Activated effector memory CD4-positive, alpha-beta T cell treated with anti-CD3 and anti-CD28 coated beads, Interleukin-2, amount 50 U/mL, for 16 hours (primary cell): ENCODE measurements at regions not wholly inside any gene's neighbourhood (a gene's known extent, or its start where the extent isn't known, plus 50 kb on each side); places are given as distances from the start of the nearest gene placed in this dataset.

Source experiments
- DNase-seq: peaks from one replicate; pipeline ENCODE4 v3.0.0-alpha.2; 2020

DNA sequence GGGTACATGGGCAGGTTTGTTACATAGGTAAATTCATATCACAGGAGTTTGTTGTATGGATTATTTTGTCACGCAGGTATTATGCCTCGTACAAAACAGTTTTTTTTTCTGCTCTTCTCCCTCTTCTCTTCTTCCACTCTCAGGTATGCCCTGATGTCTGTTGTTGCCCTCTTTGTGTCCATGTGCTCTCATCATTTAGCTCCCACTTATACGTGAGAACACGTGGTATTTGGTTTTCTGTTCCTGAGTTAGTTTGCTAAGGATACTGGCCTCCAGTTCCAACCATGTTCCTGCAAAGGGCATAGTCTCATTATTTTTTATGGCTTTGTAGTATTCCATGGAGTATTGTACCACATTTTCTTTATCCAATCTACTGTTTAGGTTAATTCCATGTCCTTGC is 65.7 kb downstream of the UNC5CL start:
- DNase-seq, result no peak

DNA sequence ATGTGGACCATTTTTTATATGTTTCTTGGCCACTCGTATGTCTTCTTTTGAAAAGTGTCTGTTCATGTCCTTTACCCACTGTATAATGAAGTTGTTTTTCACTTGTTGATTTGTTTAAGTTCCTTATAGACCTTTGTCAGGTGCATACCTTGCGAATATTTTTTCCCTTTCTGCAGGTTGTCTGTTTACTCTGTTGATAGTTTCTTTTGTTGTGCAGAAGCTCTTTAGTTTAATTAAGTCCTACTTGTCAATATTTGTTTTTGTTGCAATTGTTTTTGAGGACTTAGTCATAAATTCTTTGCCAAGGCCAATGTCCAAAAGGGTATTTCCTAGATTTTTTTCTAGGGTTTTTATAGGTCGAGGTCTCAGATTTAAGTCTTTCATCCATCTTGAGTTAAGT is 66.2 kb downstream of the UNC5CL start:
- no peak for DNase-seq

DNA sequence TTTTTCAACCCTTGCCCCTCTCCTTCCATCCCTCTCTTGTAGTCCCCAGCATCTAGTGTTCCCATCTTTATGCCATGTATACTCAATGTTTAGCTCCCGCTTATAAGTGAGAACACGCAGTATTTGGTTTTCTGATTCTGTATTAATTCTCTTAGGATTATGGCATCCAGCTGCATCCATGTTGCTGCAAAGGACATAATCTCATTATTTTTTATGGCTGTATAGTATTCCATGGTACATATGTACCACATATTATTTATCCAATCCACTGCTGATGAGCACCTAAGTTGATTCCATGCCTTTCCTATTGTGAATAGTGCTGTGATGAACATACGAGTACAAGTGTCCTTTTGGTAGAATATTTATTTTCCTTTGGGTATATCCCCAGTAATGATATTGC is 66.8 kb downstream of the UNC5CL start:
- no peak for DNase-seq

DNA sequence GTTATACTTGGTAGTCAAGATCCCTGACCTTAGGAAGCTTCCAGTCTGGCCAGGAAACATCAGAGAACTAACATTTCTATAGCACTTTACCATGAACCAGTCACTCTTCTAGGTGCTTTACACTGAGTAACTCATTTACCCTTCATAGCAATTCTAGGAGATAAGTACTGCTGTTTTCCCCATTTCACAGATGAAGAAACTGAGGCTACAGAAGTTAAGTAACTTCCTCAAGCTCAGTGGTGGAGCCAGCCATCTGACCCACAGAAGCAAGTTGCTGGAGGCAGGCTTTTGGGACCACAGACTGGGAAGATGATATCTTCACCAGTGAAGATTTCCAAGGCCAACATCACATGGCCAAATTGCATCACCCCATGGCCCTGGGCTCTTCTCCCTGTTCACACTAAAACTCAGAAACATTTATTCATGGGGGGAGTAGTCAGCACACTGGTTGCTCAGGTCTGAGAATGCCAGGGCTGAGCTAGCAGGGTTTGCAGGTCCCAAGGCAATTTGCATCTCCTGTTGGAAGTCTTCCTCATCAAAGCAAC is 70.3 kb downstream of the UNC5CL start:
- DNase-seq, result no peak

DNA sequence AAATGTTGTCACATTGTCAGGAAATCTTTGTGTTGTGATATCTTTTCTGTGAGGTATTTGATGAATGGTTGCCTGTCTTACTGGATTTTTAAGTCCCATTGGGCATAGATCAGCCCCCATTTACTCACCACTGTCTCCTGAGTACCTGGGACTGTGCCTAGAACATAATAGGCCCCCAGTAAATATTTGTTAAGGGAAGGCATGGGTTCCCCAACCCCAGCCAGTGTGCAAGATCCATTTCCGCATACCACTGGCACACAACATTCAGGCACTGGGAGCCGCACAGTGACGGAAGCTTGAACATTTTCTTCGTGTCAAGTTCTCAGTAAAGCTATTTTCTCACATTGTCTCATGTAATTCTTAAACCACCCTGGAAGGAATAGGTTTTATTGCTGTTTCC is 72.2 kb downstream of the UNC5CL start:
- DNase-seq, result no peak

DNA sequence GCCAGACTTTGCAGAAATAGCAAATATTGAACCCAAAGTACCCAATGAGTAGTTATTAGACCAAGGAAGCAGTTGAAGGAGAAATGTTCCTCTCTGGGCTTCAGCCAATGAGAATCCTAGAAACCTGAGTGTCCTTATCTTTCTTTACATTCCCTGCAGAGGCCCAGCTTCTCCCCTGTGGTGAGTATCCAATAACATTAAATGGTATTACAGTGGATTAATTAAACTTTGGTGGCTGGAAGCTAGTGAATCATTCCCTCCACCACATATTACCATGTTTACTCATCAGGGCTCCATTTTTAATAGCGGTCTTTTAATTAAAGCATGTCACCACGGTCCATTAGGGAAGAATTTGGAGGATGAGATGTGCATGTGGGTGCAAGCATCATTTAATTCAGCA is 74.0 kb downstream of the UNC5CL start:
- no peak for DNase-seq

DNA sequence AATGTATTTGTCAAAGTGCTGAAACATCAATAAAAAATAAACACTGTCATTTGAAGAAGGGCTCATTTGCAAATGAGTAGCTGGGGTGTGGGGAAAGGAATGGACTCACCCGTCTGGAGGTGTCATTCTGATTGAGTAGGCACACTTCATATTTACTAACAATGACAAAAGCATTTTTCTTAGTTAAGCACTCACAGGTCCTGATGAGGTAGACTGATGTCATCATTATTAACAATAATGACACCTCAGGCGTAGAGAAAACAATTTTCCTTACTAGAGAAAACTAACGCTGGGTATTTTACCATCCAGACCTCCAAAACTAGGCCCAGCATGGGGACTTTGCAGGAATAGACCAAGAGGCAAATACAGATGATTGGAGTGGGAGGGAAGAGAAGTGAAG is 76.0 kb downstream of the UNC5CL start:
- DNase-seq, result no peak

DNA sequence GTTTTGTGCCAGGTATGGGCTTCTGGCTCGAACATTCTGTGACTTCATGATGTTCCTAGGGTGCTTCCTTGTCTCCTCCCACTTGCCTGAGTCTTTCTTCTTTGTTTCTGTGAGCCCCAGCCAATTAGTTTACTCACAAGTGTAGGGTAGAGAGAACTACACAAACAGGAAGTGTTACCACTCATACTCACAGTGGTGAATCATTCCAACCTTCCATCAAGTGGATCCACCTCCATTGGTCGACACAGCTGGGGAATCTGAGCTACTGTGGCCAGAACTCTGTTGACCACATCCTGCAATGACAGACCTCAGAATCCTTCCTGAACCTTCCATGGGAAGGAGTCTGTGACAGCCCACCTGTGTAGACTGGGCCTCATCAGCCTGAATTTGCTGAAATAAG is 76.8 kb downstream of the UNC5CL start:
- DNase-seq, result no peak

DNA sequence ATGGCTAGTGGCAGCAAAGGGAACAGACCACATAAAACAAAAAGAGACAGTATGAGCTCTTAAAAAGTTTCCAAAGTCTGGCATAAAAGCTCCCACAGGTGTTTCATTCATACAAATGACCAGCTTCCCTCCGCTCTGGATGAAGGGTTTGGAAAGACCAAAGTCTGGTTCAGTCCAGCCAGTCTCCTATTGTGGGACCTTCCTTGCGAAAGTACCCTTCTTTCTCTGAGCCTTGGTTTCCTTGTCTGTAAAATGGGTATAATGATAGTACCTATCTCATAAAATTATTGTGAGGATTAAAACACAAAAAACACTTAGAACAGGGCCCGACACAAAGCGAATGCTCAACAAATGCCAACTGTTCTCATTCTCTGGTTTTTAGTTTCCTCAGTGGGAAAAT is 77.2 kb downstream of the UNC5CL start:
- no peak for DNase-seq

DNA sequence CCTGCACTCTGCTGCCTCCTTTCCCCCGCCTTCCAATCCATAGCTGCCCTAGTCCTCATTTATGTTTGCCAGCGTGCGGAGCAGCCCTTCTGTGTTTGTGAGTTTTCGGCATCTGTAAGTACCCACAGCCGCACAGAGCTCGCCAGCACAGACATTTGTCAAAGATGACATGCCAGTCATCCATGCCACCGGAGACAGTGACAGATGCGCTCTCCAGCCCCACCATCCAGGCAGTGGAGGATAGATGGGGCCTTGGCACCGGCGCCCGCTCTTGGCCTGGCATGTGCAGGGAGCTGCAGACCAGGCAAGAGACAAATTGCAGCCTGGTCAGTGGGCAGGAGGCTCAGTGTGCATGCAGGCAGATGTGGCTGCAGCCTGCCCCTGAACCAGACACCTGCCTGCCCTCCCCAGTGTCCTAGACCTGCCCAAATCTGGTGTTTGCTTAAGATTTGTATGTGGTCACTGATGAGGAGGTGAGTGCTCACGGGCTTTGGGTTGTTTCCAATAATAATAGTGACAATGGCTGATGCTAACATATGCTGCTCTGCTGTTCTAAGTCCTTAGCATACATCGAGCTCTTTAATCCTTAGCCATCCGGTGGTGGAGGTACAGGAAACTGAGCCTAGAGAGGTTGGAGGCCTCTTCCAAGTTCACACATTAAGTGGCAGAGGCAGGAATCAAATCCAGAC is 78.1 kb downstream of the UNC5CL start:
- DNase-seq, result no peak

DNA sequence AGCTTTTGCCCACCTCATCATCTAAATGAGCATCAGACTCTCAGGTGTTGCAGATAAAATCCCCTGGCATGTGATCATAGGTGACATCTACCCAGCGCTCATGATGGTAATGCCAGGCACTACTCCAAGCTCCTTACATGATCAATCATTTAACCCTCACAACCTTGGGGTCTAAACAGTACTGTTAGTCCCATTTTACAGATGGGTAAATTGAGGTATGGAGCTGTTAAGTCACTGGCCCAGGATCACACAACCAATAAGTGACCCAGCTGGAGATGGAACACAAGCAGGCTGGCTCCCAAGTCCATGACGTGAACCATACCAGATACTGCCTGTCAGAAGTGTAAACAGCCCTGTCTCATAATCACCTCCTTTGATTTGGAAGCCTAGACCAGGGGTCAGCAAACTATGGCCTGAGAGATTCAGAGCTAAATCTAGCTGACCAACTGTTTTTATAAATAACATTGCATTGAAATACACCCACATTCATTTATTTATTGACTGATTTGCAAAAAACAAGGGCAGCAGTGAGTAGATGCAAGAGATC is 79.2 kb downstream of the UNC5CL start:
- no peak for DNase-seq

DNA sequence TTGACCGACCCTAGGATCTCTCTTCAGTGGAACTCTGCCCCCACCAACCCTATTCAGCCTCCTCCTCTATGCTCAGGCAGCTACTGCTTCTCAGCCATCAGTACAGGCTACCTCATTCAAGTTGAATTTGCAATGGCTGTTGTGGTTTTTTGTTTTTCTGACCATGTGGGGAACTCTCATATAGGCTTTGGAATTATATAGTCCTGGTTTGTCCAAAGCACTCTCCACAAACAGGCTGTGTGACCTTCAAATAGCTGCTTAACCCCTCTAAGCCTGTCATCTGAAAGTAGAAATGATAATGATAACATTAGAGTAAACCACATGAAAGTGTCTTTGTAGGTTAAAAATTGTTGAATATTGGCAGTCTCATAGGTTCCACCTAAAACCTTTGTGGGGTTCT is 80.3 kb downstream of the UNC5CL start:
- no peak for DNase-seq

DNA sequence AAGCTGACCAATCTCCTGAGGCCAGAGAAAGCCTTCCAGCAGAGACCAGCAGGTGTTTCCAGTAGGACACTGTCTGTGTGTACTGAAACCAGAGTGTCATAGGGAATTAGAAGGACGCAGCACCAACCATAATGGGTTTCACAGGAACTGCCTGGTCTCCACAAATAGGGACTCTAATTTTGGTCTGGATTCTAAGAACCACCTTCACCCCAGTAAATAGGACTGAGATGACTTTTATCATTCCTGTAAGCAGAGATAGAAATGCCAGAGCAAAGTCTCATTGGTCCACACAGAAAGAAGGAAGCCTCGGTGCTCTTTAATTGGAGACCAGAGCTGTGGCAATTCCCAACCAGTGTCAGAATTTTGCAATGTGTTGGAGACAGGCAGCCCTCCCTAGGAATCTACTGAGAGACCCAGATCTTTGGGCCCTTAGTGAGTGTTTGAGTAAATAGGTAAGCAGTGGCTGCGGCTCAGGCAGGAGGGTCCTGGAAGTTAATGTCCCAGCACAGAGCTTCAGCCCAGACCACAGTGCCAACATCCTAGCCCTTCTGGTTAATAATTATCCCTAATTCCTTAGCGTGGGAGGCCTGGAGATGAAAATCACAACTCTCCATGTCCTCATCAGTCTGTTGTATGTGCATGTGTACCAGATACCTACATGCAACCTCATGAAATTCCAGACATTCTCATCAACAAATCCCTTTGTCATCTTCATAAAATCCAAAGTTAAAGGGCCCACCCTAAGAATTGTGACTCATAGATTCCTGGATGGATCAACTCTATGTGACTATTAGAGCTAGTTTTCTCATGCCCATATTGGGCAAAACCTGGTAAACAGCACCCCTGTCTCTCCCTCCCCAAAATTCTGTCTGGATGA is 81.2 kb downstream of the UNC5CL start:
- no peak for DNase-seq

DNA sequence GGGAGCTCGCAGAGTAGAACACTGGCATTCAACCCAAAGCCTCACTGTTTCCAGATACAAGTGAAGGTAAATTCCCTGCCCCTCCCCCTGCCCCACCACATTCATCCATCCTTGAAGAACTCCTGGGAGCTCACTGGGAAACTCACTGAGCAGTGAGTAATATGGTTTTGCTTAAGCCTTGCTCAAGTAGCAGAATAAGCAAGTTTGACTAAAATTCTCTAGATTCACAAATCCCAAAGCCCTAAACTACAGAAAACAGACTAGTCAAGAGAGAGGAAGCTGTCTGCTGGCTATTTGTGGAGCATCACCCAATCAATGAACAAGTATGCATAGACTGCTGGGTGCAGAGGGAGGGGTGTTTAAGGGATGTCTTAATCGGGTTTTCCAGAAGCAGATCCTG is 82.1 kb downstream of the UNC5CL start:
- no peak for DNase-seq

DNA sequence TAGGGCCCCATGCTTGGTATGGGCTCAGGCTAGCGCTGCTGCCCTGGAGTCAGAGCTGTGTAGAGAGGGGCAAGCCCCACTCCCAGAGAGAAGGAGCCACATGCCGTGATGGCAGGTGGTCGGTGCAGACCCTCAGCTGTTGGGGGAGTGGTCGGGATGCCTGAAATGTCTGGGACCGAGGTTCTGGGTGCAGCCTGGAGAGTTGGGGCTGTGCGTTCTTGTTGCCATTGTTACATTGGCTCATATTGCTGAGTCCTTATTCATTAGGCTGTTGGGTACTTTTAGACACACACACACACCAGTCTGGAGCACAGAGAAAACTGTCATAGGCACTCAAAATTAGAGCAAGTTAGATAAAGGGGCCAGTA is 83.9 kb downstream of the UNC5CL start:
- no peak for DNase-seq

DNA sequence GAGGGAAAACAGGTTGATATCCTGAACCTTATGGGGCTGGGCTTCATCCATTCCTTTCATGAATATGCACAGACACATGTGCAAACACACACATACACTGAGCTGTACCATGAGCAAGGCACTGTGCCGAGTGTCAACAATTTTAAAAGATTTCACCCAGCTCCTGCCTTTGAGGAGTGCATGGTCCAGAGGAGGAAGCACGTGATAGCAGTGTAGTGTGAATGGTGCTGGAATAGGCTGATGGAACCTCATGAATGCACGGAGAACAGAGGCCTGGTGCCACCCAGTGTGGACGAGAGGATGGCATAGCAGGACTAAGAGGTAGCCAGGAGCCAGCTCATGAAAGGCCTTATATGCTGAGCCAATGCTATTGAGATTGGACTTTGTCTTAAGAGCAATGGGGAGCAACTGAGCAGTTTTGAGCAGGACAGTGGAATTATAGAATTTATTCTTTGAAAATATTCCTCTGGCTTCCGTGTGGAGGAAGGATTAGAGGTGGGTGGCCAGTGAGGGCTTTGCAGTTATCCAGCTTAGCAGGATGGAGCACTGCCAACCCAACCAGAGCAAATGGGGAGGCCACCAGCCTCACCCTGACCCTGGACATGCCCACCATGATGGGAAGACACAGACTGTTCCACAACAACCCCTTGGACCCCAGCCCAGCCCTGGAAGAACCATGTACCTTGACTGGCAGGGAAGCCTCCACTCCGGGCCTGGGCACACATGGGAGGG is 84.4 kb downstream of the UNC5CL start:
- no peak for DNase-seq

DNA sequence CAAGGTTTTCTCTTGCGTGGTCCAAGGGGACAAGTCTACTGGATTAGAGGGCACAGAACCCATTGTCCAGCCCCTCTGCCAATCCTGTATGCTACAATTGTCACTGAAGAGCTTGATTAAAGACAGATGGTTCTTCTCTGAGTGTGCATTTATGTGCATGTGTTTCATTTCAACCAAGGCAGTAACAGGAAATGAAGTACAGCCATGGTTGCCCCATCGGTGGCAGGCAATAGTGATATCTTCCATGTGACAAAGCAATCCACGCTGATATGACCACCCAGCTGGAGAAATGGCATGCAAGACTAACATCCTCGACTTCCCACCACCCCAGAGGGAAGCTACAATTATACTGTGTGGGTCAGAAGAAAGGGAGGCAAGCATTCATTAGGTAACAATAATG is 85.5 kb downstream of the UNC5CL start:
- DNase-seq, result no peak

DNA sequence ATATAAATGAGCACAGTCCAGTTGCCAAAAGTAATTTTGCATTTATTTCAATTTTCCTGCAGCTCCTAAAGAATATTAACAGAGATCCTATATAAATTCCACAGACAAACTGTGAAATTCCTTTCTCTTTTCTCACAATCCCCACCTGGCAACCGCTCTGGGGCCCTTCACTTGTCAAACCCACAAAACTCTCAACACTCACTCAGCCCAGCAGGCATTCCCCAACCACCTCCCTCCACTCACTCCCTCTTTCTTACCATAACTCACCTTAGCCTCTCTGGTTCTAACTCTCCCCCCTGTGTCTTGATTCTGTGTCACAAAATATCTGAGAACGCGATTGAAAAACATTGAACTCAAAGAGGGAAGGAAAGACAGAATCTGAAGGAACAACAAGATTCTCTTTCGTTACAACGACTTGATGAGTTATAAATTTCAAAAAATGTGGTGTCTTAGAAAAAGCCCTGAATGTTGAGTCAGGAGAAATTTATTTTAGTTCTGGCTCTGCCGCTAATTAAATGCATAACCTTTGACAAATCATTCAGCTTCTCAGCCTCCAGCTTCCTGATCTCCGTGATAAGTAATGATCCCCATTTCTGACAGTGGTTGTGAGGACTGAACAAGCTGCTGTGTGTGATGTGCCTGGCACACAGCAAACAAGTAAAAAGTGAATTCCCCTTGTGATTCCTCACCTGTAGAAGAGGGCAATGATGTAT is 87.9 kb downstream of the UNC5CL start:
- DNase-seq, result no peak

DNA sequence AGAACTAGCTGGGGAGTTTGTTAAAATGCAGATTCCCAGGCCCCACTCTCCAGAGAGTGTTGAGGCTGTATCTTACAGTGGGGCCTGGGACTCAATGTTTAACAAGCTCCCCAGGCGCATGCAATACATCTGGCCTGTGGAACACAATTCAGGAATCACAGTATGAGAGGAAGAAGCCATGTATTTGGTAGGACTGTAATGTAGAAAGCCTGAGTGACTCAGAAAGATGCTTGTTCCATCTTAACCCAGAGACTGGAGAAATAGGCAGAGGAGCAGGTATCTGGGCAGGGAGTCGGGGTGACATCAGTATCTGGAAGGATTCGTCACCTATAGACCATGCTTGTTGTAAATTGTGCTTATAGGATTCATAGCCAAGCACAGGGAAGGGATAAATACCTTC is 90.5 kb downstream of the UNC5CL start:
- no peak for DNase-seq

DNA sequence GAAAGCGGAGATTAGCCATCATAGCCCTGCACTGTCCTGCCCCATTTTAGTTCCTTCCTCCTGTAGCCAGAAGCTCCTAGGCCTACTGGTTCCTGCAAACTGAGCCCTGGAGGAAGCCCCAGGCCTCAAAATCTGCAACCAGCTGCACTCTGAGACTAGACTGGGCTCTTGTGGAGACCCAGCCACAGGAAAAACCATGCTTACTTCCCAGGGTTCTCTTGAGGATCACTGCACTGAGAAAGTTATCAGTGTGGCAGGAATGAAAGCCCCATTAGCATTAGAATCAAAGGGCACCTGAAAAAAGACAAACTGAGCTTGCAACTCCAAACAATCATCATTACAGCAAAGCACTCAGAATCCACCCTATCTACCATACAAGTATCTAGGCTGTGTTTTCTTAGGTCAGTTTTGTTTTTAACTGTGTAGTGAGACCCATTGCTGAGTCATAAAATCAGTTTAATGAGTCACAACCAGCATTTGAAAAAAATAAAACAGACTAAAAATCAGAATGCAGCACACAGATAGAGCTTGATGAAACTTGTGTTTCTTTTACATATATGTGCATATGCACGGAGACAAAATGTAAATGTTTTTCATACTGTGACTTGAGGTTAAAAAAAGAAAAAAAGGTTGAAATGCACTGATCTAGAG is 91.0 kb downstream of the UNC5CL start:
- DNase-seq, result no peak

DNA sequence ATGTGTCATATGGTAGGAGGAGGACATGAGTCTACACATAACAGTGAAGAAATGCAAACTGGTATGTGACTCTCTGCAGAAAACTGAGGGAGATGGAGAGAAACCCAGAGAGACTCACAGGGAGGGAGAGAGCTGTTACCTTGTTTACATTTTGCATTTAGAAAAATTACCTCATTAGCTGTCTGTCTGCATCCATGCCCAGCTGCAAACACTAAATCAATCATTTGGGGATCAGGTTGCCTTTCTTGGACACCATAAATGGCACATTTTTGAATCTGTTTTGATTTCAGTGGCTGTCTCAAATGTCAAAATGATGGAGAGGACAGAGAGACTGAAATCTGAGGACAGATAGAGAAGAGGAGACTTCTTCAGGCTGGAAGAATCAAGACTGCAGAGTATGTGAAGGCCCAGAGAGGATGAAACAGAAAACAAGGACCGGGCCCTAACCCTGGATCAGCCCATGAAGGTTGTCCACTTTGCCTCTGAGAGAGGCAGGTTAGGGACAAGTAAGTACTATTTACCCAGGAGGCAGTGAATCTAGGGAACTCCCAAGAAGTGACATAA is 92.2 kb downstream of the UNC5CL start:
- DNase-seq, result no peak

DNA sequence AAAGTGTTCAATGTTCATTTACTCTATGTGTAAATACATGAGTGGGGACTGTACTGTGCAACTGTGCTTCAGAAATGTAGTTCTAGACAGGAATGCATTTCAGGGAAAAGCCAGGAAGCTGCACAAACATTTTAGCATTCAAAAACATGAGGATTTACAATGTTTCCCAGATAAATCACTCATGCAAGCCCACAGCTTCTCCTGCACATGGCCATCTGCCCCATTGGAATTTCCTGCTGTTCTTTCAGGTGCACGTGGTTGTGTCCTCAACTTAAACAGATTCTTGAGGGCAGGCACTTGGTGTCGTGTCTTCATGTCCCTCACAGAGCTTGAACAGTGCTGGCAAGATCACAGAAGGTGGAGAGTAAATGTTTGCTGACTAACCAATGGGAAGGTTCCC is 101.5 kb downstream of the UNC5CL start:
- no peak for DNase-seq
